NOMO-1 treated with DMSO at 0.1 percent for 48 hours (cell line): ENCODE measurements at regions not wholly inside any gene's neighbourhood (a gene's known extent, or its start where the extent isn't known, plus 50 kb on each side); places are given as distances from the start of the nearest gene placed in this dataset.

Source experiments
- DNase-seq: peaks from one replicate; lab custom pipeline; 2025; ENCODE audit not compliant: unreplicated experiment; lab: John Stamatoyannopoulos, UW

DNA sequence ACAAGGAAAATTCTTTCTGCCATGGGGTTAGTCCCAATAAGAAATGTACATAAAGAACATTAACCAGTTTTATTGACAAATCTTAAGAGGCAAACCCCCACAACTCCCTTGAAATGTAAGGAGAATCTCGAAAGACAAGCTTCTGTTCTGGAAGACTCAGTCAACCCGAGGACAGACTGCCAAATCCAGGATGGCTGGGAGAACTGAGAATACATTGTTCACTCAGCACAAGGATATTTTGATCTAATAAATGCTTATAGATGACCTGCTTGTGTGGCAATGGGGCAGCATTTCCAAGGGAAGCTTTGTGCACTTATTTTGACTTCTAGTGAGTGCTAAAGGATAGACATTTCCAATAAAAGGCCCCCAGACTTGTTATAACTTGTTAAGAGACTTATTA lies 280.4 kb downstream of the DHX15 start:
- DNase-seq = no peak

DNA sequence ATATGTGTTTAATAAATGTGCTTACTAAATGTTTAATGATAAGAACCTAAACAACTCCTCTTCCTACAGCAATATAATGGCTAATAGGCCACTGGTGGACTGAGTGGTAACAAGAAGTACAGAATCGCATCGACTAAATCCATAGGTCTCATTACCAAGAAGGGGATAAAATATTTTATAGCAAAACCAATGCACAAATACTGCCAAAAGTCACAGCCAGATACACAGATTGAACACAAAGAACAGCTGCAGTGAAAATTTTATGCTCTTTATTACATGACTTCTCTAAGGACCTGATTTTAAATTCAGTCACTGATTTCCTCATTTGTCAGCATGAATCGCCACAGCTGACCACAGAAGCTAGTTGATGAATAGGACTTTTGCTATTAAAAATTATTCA lies 285.4 kb downstream of the DHX15 start:
- no peak for DNase-seq

DNA sequence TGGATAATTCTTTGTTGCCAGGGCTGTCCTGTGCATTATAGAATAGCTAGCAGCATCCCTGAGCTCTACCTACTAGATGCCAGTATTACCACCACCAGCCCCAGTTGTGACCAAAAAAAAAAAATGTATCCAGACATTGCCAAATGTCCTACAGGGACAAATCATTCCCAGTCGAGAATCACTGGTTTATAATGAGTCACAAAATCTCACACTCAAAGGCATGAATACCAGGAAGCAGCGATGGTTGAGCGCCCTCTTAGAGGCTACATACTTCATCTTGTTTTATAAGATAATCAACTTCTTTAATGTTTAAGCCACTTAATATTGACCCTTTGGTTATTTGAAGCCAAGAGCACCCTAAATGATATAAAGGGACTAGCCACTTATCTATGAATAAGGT lies 297.3 kb downstream of the DHX15 start:
- no peak for DNase-seq

DNA sequence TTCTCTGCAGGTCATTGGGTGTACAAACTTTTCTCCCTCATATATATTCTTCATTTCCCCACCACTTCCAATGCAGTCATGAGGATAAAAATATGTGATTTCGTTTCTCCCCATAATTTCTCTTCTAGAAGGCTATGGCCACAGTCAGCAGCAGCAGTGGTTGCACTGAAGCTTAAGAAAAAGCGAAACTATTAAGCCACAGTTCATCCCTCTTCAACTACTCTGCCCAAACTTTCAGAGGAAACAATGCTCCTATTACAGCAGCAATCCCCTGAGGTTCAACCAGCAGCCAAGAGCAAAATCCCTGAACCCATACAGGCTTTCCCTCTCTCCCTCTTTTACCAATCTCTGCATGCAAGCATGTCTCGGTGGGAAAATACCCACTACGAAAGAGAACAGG lies 298.6 kb downstream of the DHX15 start:
- no peak for DNase-seq

DNA sequence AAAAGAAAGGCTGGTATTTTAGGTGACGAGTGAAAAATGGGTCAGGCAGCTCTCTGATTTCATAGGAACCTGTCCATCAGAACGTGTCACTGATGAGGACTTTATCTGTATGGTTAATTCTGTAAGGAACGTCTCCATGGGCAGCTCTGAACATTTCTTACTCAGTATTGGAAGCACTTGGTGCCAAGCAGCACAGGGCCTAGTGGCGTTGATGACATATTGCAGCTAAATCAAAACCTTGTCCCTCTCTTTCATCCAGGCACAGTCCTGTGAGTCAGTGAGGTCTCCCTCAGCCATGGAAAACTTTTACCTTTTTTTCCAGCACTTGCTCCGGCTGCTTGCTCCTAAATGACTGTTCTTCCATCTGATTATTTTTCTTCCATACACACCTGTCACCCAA lies 301.9 kb downstream of the DHX15 start:
- no peak for DNase-seq

DNA sequence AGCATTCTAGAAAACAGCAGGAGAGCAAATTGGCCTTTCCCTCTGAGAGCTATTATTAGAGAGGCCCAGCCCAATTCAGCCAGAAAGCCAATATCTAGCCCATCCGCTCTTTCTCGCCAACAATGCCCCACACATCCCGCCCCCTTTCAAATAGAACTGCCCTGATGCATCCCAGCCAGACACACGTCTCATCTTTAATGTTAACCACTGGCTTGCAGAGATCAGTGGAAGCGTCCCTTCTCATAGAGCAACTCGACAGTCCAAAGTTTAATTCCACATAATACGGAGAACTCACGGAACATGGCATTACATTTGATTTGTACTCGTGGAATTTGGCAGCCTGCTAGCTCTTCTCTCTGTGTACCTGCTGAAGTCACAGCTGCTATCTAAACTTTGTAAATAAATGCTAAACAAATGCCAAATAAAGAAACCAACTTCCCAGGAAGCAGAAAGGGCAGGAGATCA lies 304.4 kb downstream of the DHX15 start:
- no peak for DNase-seq

DNA sequence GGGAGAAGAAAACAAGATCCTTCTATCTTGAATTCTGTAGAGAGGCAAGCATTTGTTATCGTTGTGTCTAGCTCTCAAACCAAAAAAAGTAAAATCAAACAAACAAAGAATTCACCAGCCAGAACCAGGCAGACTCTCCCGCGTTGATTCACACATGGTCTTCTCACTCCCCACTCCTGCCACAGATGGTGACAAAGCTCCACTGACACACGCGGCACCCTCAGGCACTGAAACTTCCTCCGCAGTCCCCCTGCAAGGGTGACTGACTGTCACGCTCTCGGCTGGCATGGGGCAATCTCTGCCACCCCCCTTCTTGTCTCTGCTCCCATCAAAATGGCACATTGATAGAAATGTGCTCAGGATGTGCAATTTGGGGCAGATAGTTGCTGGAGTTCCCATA lies 304.9 kb downstream of the DHX15 start:
- DNase-seq = no peak

DNA sequence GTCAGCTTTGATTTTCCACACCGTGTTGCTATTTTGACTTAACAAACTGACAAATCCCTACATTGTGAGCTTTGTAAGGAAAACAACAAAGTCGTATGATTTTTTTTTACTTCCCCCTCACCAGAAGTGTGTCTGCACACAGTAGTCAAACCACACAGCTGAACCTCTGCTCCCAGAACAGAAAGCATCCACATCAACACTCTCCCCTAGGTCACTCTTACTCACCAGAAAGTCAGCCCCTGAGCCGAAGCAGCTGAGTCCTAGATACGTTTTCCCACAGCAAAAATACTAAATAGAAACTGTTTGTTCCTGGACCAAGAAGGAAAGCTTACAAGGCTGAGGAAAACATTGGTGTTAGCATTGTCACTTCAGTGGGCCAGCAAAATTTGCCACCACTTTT lies 305.7 kb downstream of the DHX15 start:
- no peak for DNase-seq

DNA sequence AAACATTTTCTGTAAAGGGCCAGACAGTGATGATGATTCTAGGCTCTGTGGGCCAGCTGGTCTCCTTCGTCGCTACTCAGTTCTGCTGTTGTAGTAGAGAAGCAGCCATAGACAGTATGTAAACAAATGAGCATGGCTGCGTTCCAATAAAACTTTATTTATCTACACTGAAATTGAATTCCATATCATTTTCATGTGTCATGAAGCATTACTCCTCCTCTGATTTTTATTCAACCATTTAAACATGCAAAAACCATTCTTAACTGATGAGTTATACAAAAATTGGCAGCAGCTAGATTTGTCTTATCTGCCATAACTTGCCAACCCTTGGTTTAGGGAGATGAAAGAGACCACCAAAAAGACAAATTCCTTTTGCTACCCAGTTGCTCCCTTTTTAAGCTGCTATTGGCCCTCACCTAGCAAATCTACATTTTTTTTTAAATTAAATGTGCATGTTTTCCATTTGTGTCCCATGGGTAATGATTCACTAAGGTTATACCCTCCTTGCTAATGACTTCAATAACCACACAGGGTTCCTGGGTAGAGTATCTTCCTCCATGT lies 309.9 kb downstream of the DHX15 start:
- DNase-seq = no peak

DNA sequence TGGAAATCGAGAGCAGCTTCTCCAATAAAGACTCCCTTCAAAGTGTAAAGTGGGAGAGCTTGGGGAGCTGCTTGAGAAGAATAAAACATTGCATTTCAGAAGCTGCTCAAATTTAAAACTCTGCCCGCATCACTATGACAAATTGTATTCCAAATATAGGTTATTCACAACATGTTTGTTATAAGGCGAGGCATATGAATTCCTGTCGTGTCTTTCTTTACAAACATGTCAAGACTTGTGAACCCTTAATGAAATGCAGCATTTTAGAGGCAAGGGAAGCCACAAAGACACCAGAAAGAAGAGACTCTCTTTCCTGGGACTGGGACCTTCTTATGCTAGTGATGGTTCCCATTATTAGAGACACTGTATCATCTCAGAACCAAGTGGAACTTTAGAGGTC lies 311.2 kb downstream of the DHX15 start:
- no peak for DNase-seq

DNA sequence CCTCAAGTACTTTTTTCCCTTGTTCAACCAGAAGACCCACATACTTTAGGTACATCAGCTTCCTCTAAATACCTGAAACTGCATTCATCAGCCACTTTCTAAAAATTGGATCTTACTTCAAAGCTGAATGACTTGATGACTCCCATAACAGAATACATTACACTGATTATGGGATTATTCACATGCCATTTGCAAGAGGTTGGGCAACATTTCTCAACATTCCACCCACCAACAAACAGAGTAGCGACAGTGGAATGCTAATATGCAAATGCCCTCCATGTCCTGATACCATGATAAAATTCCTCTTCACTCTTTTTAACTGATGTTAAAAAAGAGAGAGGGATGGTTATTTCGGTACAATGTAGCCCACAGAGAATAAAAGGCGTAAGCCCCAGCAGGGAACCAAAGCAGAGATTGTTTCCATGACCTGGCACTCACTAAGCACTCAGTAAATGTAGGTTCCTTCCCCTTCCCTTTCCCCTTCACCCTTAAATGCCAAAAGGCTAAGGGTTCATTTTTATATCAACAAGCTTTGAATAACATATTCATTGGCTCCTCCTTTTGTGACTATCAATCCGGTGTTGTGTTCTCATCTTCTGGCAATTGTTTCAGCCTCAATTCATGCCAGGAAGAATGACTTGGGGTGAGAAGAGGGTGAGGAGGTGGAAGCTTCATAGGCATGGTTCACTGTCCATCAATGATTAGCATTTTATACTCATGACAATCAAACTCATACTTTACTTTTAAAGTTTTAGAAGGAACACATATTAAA lies 317.2 kb downstream of the DHX15 start:
- DNase-seq = no peak

DNA sequence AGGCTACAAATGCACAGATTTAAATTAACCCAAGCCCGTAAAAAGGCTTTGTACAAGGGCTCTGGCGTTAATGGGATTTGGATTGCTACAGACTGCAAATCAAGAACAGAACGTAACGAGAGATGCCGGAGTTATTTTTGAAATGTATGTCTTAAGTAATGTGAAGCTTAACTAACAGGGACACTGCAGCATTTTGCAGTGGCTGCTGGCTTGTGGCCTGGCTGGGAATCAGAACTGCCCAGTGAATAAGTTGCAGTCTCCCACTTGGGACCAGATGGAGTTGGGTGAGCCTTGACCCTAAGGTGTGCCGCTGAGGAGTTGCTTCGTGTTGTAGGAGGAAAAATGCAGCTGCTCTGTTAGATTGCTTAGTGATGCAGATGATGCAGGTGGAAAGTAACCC lies 318.4 kb downstream of the DHX15 start:
- DNase-seq = no peak

DNA sequence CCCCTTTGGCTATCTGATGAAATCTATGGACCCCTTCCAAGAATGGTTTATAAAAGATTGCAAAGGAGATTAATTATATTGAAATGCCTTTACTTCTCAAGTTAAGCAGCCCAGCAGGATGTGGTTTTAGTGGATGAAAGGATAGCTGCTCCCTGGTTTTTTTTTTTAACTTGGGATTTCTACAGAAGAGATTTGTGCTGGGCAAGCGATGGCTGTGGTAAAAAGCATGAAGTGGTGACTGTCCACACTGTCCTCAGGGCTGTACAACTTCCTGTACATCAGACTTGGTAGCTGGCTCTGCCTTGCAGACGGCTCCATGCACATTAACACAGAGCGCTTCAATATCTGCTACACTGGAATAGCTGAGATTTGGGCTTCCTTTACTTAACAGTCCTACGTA lies 321.7 kb downstream of the DHX15 start:
- no peak for DNase-seq

DNA sequence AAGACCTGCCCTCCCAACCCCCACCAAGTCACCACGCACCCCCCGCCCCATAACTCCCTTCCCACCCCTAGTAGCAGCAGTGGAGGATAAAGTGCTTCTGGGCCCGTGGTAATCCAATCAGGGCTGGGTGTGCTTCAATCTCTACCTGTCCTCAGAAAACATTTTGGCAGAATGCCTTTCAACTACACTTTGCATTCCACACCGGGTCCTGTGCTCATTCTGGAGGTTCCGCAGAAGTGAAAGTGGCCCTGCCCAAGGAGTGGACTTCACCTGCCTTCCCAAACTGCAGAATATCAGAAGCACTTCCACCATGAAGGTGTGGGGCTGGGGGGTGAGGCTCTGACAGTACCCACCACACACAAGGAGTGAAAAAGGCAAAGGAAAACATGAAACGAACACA lies 322.3 kb downstream of the DHX15 start:
- no peak for DNase-seq

DNA sequence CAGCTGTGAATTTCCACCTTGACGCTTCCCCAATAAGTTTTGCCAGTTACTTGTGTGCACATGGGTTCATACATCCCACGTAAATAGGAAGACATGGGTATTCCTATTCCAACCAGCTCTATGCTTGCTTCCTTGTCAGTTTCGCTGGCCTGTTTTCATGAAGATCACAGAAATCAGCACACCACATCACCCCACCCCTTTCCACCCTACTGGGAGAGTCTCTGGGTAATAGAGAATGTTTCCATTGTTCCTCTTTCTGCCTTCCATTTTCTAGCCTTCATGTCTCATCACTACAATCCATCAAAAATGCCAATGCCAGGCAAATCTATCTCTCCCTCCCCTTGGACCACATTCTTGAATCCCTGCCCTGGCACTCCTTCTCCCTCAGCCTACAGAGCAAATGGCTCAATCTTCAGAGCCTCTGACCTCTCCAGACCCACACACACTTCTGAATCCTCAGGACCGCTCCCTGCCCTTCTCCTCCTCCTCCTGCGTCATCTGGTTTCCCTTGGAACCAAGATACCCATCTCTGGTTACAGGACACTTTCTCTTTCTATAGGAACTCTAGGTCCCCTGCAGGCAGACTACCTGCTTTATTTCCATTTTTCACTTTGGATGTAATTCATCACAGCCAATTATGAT lies 323.3 kb downstream of the DHX15 start:
- no peak for DNase-seq

DNA sequence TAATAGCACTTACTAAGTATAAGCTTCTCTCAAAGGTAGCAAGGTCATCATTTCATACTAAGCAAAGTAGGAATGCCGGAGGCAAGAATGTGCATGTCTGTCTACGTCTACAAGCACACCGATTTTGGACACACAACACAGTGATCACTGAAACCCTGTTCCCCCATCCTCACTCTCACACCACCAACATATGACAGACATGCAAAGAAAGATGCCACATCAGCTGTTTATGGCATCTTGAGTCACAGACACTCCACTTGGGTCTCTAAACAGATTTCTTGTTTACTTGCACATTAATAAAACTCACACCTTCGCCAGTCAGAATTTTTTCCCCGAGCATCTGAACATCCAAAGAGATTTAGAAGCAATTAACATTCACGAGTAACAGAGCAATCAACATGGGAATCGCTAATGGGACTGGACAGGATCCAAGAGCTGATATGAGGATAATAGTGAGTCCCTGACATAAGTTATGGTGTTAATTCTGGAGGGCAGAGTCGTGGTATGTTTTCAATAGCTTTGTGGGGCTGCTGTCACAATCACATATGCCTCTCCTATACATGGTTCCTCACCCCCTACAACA lies 324.1 kb downstream of the DHX15 start:
- no peak for DNase-seq

DNA sequence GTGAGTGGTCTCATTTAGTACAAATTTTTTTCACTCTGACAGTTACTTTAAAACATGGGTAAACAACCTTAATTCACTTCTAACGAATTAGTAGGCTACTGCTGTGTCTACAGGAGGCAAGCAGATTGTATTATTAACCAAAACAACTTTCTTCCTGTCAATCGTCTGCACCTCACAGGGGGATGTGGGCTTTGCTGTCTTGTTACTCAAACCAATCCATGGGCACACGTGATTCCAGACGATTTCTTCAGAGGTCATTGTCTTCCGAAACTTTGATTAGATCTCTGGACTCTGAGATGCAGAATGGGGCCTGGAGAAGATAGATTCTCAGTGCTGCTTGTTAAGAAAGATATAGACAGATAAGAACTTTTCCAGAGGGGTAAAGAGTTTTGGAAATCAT lies 327.8 kb downstream of the DHX15 start:
- no peak for DNase-seq

DNA sequence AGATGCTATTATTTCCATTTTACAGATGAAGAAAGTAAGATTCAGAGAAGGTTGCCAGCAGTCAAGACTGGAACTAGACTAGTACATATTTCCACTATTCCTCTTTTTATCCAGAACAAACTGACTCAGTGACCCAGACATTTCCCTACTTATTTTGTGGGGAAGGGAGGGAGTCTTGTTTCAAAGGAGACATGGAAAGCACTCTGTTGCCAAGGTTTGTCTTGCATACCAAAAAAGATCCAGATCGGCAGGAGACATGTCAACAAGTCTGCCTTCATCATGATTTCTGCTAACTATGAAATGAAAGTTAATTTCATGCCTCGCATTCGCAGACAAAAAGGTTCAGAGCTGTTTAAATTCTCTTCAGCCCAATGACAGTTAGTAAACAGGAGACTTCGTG lies 328.3 kb downstream of the DHX15 start:
- DNase-seq = no peak

DNA sequence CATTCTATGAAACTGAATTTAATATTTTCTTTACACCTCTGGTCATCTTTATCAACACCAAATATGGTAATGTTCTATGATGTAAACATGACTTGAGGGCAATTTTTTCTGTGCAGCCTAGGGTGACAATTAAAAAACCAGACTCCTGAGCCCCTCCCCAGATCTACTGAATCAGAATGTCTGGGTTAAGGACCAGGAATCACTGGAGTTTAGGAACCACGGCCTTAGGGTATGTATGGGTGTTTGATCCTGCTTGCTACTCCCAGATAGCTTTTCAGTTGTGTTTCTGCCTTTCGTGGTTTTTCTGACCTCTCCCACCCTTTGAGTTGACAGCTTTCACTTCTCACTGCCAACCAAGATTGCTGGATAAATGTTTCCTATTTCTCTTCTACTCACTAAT lies 332.2 kb downstream of the DHX15 start:
- peak; percentile 23 for DNase-seq

DNA sequence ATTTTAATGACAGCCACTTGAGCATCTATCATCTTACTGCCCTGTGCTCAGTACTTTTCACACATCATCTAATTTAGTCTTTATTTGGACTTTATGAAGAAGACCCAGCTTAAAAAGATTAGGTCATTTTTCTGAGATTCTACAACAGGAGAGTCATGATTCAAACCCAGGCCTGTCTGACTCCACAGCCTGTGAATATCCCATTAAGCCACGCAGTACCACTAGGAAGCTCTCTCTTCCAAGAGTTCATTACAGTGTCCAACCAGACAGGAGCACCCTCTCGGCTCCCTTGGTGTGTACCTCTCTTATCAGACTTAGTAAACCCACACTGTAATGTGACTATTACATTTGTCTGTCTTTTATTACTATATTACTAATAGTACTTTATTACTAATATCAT lies 332.8 kb downstream of the DHX15 start:
- no peak for DNase-seq

DNA sequence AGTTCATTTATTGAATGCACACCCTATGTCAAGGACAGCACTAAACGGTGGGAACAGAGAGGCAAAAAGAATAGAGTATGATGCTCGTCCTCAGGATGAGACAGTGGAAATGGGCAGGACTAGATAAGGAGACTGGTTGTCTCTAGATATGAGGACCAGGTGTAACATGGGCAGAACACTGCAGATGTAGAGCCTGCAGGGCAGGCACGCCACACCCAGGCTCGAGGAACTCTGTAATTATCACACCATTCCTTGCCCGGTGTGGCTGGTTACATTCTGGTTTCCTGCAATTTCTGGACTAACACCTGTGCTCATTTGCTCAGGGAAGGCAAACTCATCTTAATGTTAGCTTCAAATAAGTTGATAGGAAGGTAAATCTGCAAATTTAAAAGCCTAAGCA lies 334.4 kb downstream of the DHX15 start:
- DNase-seq = no peak
